AG20443 (cell line): ENCODE measurements at regions not wholly inside any gene's neighbourhood (a gene's known extent, or its start where the extent isn't known, plus 50 kb on each side); places are given as distances from the start of the nearest gene placed in this dataset.
"Not testable (repeated sequence)": the region's sequence is repeated elsewhere in the genome, so short reads cannot be mapped to it uniquely, and the experiment has no call there.

Experiments used
- DNase-seq: peaks from one replicate; pipeline ENCODE4 v3.0.0; 2012; ENCODE audit warnings: low spot score, mixed read lengths

GRCh38 chr7:27032839-27033238, 63.0 kb downstream of the HOXA1 start:
- peak; percentile 18 for DNase-seq

- DNase-seq, result peak; percentile 37
These were observed 64.3 kb downstream of the HOXA1 start for GRCh38 chr7:27031289-27032172.

- DNase-seq, result no peak
These were observed 65.3 kb downstream of the HOXA1 start for GRCh38 chr7:27030393-27031050.

GRCh38 chr7:27025270-27025669, 70.5 kb downstream of the HOXA1 start:
- DNase-seq, result no peak

- no peak for DNase-seq
These were observed 85.7 kb downstream of the HOXA1 start for GRCh38 chr7:27010068-27010467.

- DNase-seq, result no peak
These were observed 95.3 kb downstream of the HOXA1 start for GRCh38 chr7:27000496-27000895.

- DNase-seq, result not testable (repeated sequence)
These were observed 97.5 kb downstream of the HOXA1 start for GRCh38 chr7:26998284-26998683.

GRCh38 chr7:26995666-26996065, 100.1 kb downstream of the HOXA1 start:
- no peak for DNase-seq

GRCh38 chr7:26993816-26994810, 101.7 kb downstream of the HOXA1 start:
- peak; percentile 38 for DNase-seq

- no peak for DNase-seq
These were observed 103.1 kb downstream of the HOXA1 start for GRCh38 chr7:26992670-26993069.

GRCh38 chr7:26991796-26992195, 104.0 kb downstream of the HOXA1 start:
- no peak for DNase-seq

GRCh38 chr7:26989897-26990670, 105.7 kb downstream of the HOXA1 start:
- peak; percentile 34 for DNase-seq

GRCh38 chr7:26988836-26989374, 106.9 kb downstream of the HOXA1 start:
- DNase-seq, result no peak

- DNase-seq, result no peak
These were observed 108.5 kb downstream of the HOXA1 start for GRCh38 chr7:26987338-26987737.

GRCh38 chr7:26978146-26978545, 113.8 kb upstream of the SKAP2 start:
- DNase-seq, result no peak

- DNase-seq, result no peak
These were observed 112.5 kb upstream of the SKAP2 start for GRCh38 chr7:26976840-26977239.

- DNase-seq, result not testable (repeated sequence)
These were observed 107.5 kb upstream of the SKAP2 start for GRCh38 chr7:26971924-26972323.

- no peak for DNase-seq
These were observed 101.3 kb upstream of the SKAP2 start for GRCh38 chr7:26965724-26966123.

- no peak for DNase-seq
These were observed 99.9 kb upstream of the SKAP2 start for GRCh38 chr7:26964156-26964808.

- DNase-seq, result no peak
These were observed 94.9 kb upstream of the SKAP2 start for GRCh38 chr7:26959290-26959689.

GRCh38 chr7:26958834-26959233, 94.4 kb upstream of the SKAP2 start:
- DNase-seq, result peak; percentile 61
